ENCODE measurements at regions not wholly inside any gene's neighbourhood (a gene's known extent, or its start where the extent isn't known, plus 50 kb on each side); places are given as distances from the start of the nearest gene placed in this dataset.
"Not testable (repeated sequence)": the region's sequence is repeated elsewhere in the genome, so short reads cannot be mapped to it uniquely, and the experiment has no call there.

- DNase-seq (ENCODE audit: low read depth, low spot score), result no peak
- no CpG with 5 or more reads among the region's 7 CpGs for WGBS (ENCODE audit: insufficient coverage, insufficient read length)
- no peaks in the 10 kb centered on the region for H3K36me3 ChIP-seq (ENCODE audit: control insufficient read depth, insufficient read depth, low read length)
- H3K4me1 ChIP-seq (ENCODE audit: control insufficient read depth, insufficient read depth, low read length), result peaks cover 2% of the 10 kb centered on the region; the same call in 1 of the 2 replicates
- H3K27me3 ChIP-seq (ENCODE audit: control insufficient read depth, insufficient read depth, low read length), result no peaks in the 10 kb centered on the region
- no peak overlapping the region for H3K27ac ChIP-seq (ENCODE audit: low read length)
- no peak overlapping the region for H3K4me3 ChIP-seq (ENCODE audit: low read length)
- no peaks in the 10 kb centered on the region for H3K9me3 ChIP-seq (ENCODE audit: control insufficient read depth, insufficient read depth, low read length)
Observed at GRCh38 chr15:77865106-77865610, 212.4 kb downstream of the TBC1D2B start.

- no CpG with 5 or more reads among the region's 21 CpGs for WGBS (ENCODE audit: insufficient coverage, insufficient read length)
- H3K27me3 ChIP-seq (ENCODE audit: control insufficient read depth, insufficient read depth, low read length), result no peaks in the 10 kb centered on the region
- H3K36me3 ChIP-seq (ENCODE audit: control insufficient read depth, insufficient read depth, low read length), result no peaks in the 10 kb centered on the region
- no peak for DNase-seq (ENCODE audit: low read depth, low spot score)
- no peaks in the 10 kb centered on the region for H3K9me3 ChIP-seq (ENCODE audit: control insufficient read depth, insufficient read depth, low read length)
- peaks cover 2% of the 10 kb centered on the region; the same call in 1 of the 2 replicates for H3K4me1 ChIP-seq (ENCODE audit: control insufficient read depth, insufficient read depth, low read length)
- H3K4me3 ChIP-seq (ENCODE audit: low read length), result no peak overlapping the region
- no peak overlapping the region for H3K27ac ChIP-seq (ENCODE audit: low read length)
Observed at GRCh38 chr15:77864211-77865105, 213.1 kb downstream of the TBC1D2B start.

DNA sequence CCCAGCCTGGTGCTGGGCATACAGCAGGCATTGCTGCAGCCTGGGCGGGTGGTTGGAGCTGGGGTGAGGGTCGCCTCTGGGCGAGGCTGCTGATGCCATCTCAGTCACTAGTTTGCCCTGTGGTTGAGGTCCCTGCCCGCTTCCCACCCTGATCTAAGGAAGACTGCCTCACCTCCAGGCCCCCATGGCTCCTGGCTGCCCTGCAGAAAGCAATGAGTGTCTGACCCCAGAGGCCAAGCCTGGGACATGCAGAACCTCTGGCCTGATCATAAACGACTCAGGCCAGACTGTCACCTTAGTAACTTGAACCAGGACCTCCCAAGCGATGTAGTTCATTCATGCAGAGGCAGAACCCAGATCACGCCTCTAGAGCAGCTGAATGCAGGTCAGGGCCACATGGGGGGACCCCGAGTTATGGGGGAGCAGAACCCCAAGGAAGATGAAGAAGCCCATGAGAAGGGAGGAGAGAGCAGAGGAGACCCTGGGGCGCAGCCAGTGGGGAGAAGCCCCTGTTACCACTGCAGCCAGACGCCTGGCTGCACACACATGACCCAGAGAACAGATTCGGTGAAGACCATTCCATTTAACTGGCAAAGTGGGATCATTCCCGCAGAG lies 213.9 kb downstream of the TBC1D2B start:
- no peak for DNase-seq (ENCODE audit: low read depth, low spot score)
- Histone ChIP-seq H3K4me3 (ENCODE audit: low read length) (no peak overlapping the region), H3K36me3 (ENCODE audit: control insufficient read depth, insufficient read depth, low read length) (no peaks in the 10 kb centered on the region), H3K4me1 (ENCODE audit: control insufficient read depth, insufficient read depth, low read length) (peaks cover 2% of the 10 kb centered on the region; the same call in 1 of the 2 replicates), H3K9me3 (ENCODE audit: control insufficient read depth, insufficient read depth, low read length) (no peaks in the 10 kb centered on the region), H3K27ac (ENCODE audit: low read length) (no peak overlapping the region), H3K27me3 (ENCODE audit: control insufficient read depth, insufficient read depth, low read length) (no peaks in the 10 kb centered on the region)
- WGBS (ENCODE audit: insufficient coverage, insufficient read length), result no CpG with 5 or more reads among the region's 12 CpGs

DNA sequence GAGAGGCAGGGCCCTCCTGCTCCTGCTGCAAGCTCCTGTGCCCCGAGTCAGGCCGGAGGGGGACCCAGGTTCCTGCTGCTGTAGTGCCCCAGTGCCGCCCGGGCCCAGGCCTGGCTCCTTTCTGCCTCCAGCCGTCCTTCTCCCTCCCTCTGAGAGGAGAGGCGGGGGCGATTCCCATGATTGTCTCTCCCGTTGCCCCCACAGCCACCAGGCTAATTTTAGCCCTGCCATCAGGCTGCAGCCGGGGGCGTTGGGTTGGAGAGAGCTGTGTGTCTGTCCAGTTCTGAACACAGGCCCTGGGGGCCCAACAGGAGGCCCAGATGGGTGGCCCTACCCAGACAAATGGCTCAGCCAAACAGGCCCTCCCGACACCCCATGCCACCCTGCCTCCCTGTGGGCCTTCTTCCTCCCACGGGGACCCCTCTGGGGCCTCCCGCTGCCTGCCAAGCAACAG lies 214.8 kb downstream of the TBC1D2B start:
- Histone ChIP-seq H3K27ac (ENCODE audit: low read length) (no peak overlapping the region), H3K9me3 (ENCODE audit: control insufficient read depth, insufficient read depth, low read length) (no peaks in the 10 kb centered on the region), H3K4me3 (ENCODE audit: low read length) (no peak overlapping the region), H3K4me1 (ENCODE audit: control insufficient read depth, insufficient read depth, low read length) (peaks cover 2% of the 10 kb centered on the region; the same call in 1 of the 2 replicates), H3K36me3 (ENCODE audit: control insufficient read depth, insufficient read depth, low read length) (no peaks in the 10 kb centered on the region), H3K27me3 (ENCODE audit: control insufficient read depth, insufficient read depth, low read length) (no peaks in the 10 kb centered on the region)
- WGBS (ENCODE audit: insufficient coverage, insufficient read length), result no CpG with 5 or more reads among the region's 13 CpGs
- DNase-seq (ENCODE audit: low read depth, low spot score), result no peak

- WGBS (ENCODE audit: insufficient coverage, insufficient read length), result no CpG with 5 or more reads among the region's 10 CpGs
- H3K36me3 ChIP-seq (ENCODE audit: control insufficient read depth, insufficient read depth, low read length); H3K27ac ChIP-seq (ENCODE audit: low read length); H3K9me3 ChIP-seq (ENCODE audit: control insufficient read depth, insufficient read depth, low read length); DNase-seq (ENCODE audit: low read depth, low spot score); H3K4me1 ChIP-seq (ENCODE audit: control insufficient read depth, insufficient read depth, low read length); H3K27me3 ChIP-seq (ENCODE audit: control insufficient read depth, insufficient read depth, low read length); H3K4me3 ChIP-seq (ENCODE audit: low read length): not testable (repeated sequence)
Observed at GRCh38 chr15:77861997-77862635, 215.4 kb downstream of the TBC1D2B start.

- peaks cover 2% of the 10 kb centered on the region; the same call in 1 of the 2 replicates for H3K4me1 ChIP-seq (ENCODE audit: control insufficient read depth, insufficient read depth, low read length)
- no peaks in the 10 kb centered on the region for H3K36me3 ChIP-seq (ENCODE audit: control insufficient read depth, insufficient read depth, low read length)
- H3K4me3 ChIP-seq (ENCODE audit: low read length), result no peak overlapping the region
- no peaks in the 10 kb centered on the region for H3K27me3 ChIP-seq (ENCODE audit: control insufficient read depth, insufficient read depth, low read length)
- no CpG with 5 or more reads among the region's 10 CpGs for WGBS (ENCODE audit: insufficient coverage, insufficient read length)
- no peak for DNase-seq (ENCODE audit: low read depth, low spot score)
- no peak overlapping the region for H3K27ac ChIP-seq (ENCODE audit: low read length)
- no peaks in the 10 kb centered on the region for H3K9me3 ChIP-seq (ENCODE audit: control insufficient read depth, insufficient read depth, low read length)
Observed at GRCh38 chr15:77860071-77860691, 217.3 kb downstream of the TBC1D2B start.

DNA sequence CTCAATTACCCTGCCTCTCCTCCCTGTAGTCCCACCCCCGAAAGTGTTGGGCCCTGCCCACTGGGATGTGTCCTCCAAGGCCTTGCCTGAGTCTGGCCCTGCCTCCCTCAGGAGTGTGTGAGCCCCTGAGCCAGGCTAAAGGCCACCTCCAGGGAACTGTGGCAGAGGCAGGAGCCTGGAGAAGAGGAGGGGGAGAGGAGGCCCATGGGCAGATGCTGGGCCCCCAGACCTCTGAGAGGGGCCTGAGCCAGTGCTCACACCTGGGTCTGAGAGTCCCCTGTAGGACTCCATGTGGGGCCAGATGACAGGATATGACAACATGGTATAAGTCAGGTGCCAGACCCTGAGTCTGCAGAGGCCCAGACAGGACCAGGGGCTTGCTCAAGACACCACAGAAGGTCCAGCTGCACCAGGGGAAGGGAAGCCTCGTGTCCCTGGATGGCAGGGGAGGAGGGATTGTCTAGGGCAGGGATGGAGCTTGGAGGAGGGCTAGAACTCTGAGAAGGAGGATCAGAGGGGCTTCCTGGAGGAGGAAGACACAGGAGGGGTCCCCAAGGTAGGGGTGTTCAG lies 217.9 kb downstream of the TBC1D2B start:
- WGBS (ENCODE audit: insufficient coverage, insufficient read length), result no CpG with 5 or more reads among the region's 2 CpGs
- no peak overlapping the region for H3K27ac ChIP-seq (ENCODE audit: low read length)
- no peaks in the 10 kb centered on the region for H3K36me3 ChIP-seq (ENCODE audit: control insufficient read depth, insufficient read depth, low read length)
- H3K4me3 ChIP-seq (ENCODE audit: low read length), result no peak overlapping the region
- no peaks in the 10 kb centered on the region; the same call in 1 of the 2 replicates for H3K4me1 ChIP-seq (ENCODE audit: control insufficient read depth, insufficient read depth, low read length)
- DNase-seq (ENCODE audit: low read depth, low spot score), result no peak
- H3K9me3 ChIP-seq (ENCODE audit: control insufficient read depth, insufficient read depth, low read length), result no peaks in the 10 kb centered on the region
- H3K27me3 ChIP-seq (ENCODE audit: control insufficient read depth, insufficient read depth, low read length), result no peaks in the 10 kb centered on the region

DNA sequence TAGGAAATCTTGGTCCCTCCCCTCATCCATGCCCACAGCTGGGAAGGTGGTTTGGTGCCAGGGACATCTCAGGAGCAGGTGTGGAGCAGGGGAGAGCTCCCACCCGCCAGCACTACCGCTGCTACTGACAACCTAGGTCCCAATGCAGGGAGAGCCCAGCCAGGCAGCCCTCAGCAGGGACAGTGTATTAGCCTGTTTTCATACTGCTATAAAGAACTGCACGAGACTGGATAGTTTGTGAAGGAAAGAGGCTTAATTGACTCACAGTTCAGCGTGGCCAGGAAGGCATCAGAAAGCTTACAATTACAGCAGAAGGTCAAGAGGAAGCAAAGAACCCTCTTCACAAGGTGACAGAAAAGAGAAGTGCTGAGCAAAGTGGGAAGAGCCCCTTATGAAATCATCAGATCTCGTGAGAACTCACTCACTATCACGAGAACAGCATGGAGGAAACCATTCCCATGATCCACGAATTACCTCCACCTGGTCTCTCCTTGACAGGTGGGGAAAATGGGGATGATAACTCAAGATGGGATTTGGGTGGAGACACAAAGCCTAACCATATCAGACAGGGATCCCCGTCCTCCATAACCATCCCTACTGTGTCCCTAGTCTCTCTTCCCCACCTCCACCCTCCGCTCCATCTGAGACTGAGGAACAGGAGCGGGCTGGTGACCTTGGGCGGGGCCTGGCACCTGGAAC lies 218.6 kb downstream of the TBC1D2B start:
- H3K36me3 ChIP-seq (ENCODE audit: control insufficient read depth, insufficient read depth, low read length), result no peaks in the 10 kb centered on the region
- WGBS (ENCODE audit: insufficient coverage, insufficient read length), result no CpG with 5 or more reads among the region's 11 CpGs
- no peaks in the 10 kb centered on the region for H3K27me3 ChIP-seq (ENCODE audit: control insufficient read depth, insufficient read depth, low read length)
- no peak for DNase-seq (ENCODE audit: low read depth, low spot score)
- no peak overlapping the region for H3K4me3 ChIP-seq (ENCODE audit: low read length)
- H3K27ac ChIP-seq (ENCODE audit: low read length), result no peak overlapping the region
- no peaks in the 10 kb centered on the region; the same call in 1 of the 2 replicates for H3K4me1 ChIP-seq (ENCODE audit: control insufficient read depth, insufficient read depth, low read length)
- H3K9me3 ChIP-seq (ENCODE audit: control insufficient read depth, insufficient read depth, low read length), result no peaks in the 10 kb centered on the region

DNA sequence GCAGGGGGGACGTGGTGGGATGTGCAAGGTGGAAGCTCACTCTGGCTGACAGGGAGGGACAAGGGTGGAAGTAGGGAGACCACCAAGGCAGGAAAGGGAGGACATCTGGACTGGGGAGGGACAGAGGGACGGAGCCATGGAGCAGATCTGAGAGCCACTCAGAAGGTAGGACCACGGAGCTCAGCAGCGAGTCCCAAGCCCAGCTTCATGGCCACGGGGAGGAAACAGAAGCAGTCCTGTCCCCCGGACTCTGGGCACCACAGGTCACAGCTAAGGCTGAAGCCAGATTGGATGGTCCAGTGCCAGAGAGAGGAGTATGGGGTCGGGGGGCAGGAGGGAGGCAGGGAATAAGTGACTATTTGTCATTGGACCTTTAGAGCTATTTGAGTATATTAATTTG lies 220.1 kb downstream of the TBC1D2B start:
- DNase-seq (ENCODE audit: low read depth, low spot score), result no peak
- no peak overlapping the region for H3K27ac ChIP-seq (ENCODE audit: low read length)
- no peaks in the 10 kb centered on the region for H3K9me3 ChIP-seq (ENCODE audit: control insufficient read depth, insufficient read depth, low read length)
- no CpG with 5 or more reads among the region's 7 CpGs for WGBS (ENCODE audit: insufficient coverage, insufficient read length)
- no peaks in the 10 kb centered on the region for H3K27me3 ChIP-seq (ENCODE audit: control insufficient read depth, insufficient read depth, low read length)
- no peaks in the 10 kb centered on the region for H3K36me3 ChIP-seq (ENCODE audit: control insufficient read depth, insufficient read depth, low read length)
- H3K4me1 ChIP-seq (ENCODE audit: control insufficient read depth, insufficient read depth, low read length), result no peaks in the 10 kb centered on the region; the same call in 1 of the 2 replicates
- no peak overlapping the region for H3K4me3 ChIP-seq (ENCODE audit: low read length)

Measured in iPS DF 6.9 (cell line).